ENCODE measurements at regions not wholly inside any gene's neighbourhood (a gene's known extent, or its start where the extent isn't known, plus 50 kb on each side); places are given as distances from the start of the nearest gene placed in this dataset.

DNA sequence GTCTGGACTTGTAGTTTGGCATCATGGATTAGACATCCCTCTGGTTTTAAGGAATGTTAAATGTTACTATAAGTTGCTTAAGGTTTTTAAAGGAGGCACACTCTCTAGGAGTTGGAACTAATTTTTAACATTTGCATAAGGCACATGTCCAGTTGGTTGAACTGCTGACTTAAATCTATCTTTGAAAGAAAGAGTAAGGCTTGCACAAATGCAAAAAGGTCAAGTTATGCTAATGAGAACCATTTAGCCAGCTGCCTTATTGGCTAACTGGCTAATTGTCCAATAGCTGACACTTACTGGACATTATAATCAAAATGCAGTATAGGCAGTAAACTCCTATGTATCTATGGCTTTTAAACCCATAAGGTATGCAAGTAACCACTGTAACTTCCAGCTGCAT is 206.1 kb upstream of the TTC29 start:
- TF ChIP-seq CTCF (IDR thresholded peaks at IDR 0.05; ENCODE audit: low read depth, low read length, poor library complexity, severe bottlenecking) (no peak), EZH2phosphoT487 (IDR thresholded peaks at IDR 0.05; ENCODE audit: borderline replicate concordance, low read length) (no peak)

All from DOHH2 (cell line).